ENCODE measurements at regions not wholly inside any gene's neighbourhood (a gene's known extent, or its start where the extent isn't known, plus 50 kb on each side); places are given as distances from the start of the nearest gene placed in this dataset.
A peak's percentile ranks its signal among the peaks of the same experiment; 100 is the strongest.

DNA sequence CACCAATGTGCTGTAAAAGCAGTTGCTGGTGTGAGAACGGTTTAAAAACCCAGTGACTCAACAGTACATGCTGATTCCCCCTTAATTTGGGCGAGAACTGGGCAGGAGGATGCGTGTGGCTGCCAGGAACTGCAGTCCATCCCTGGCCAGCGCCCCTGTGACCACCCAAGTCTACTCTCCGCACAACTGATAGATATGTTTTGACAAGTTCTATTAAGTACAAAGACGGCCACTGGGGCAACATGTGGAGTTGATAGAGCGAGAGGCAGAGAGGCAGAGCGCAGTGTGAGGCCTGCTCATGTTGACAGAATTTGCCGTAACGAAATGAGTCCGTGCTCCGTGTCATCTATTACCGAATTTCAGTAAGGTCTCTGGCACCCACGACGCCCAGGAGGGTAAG is 855.0 kb downstream of the BCL11B start:
- no peaks in the 10 kb centered on the region for H3K27me3 Mint-ChIP-seq
- H3K27ac Mint-ChIP-seq (ENCODE audit: low read depth) = no peak overlapping the region
- ATAC-seq (replicated peaks; ENCODE audit: extremely low read depth, poor library complexity, severe bottlenecking) (no peak), DNase-seq (ENCODE audit: low spot score in 2 of 2) (no peak)
- H3K4me1 Mint-ChIP-seq = no peaks in the 10 kb centered on the region
- no peaks in the 10 kb centered on the region for H3K9me3 Mint-ChIP-seq
- no peaks in the 10 kb centered on the region for H3K36me3 Mint-ChIP-seq (ENCODE audit: insufficient read depth)
- H3K4me3 Mint-ChIP-seq = no peak overlapping the region

DNA sequence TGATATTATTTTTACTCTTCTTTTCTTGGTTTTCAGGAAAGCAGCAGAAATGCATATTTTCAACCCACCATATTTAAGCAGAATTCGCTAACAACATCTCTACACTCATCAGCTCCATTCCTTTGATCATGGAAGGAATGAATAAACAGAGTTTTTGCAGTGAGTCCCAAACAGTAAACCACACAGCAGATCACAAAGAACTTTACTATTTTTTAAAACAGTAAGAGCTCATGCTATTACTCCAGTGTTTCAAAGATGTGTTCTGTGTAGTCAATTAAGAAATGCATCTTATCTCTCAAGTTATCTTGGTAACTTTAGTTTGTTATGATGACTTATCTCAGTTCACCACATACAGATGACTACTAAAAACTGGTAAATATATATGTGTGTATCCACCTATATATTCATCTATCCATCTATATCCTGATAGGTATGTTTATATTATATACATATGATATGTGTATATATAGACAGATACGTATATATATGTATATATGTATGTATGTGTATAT is 843.5 kb downstream of the BCL11B start:
- DNase-seq (ENCODE audit: low spot score in 2 of 2) = no peak
- Mint-ChIP-seq H3K36me3 (ENCODE audit: insufficient read depth) (no peaks in the 10 kb centered on the region), H3K27ac (ENCODE audit: low read depth) (peak overlapping the region; percentile 20), H3K4me3 (no peak overlapping the region), H3K27me3 (no peaks in the 10 kb centered on the region), H3K9me3 (no peaks in the 10 kb centered on the region), H3K4me1 (peaks cover 11% of the 10 kb centered on the region)
- ATAC-seq (replicated peaks; ENCODE audit: extremely low read depth, poor library complexity, severe bottlenecking) = no peak

DNA sequence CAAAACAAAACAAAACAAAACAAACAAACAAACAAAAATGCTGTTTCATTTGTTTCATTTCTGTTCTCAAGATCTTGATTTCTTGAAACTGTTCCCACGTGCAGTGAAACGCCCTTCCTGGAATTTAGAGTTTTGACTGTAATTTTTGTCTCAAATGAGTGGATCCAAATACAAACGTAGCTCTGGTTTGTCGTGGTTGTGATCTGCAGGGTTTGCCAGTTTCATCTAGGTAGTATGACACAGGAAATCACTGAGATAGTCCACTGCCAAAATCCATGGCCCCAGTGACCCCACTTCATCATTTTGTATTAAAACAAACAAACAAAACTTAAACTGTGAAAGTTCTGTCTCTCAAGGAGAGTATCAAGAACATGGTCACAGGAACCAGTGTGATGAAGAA is 838.6 kb downstream of the BCL11B start:
- H3K36me3 Mint-ChIP-seq (ENCODE audit: insufficient read depth) = no peaks in the 10 kb centered on the region
- no peak overlapping the region for H3K4me3 Mint-ChIP-seq
- H3K27ac Mint-ChIP-seq (ENCODE audit: low read depth) = no peak overlapping the region
- peaks cover 11% of the 10 kb centered on the region for H3K4me1 Mint-ChIP-seq
- H3K9me3 Mint-ChIP-seq = no peaks in the 10 kb centered on the region
- no peak for DNase-seq (ENCODE audit: low spot score in 2 of 2)
- ATAC-seq (replicated peaks; ENCODE audit: extremely low read depth, poor library complexity, severe bottlenecking) = no peak
- H3K27me3 Mint-ChIP-seq = no peaks in the 10 kb centered on the region

DNA sequence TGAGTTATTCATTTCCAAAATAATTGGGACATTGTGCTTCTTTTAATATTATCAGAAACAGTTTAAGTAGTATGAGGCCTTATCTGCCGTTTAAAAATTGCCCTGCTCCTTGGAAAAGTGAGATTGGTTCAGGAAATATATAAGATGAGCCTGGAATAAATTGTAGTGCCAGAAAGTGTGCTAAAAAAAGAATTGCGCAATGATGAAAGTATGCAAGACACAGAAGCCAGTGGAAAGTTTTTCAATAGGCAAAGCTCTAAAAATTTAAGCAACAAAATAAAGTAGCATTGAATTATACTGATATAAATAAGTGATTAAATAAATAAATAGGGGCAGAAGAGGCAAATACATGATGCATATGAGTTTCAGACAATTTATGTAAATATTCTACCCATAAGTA is 834.9 kb downstream of the BCL11B start:
- no peaks in the 10 kb centered on the region for H3K9me3 Mint-ChIP-seq
- H3K4me3 Mint-ChIP-seq = no peak overlapping the region
- no peak for DNase-seq (ENCODE audit: low spot score in 2 of 2)
- H3K4me1 Mint-ChIP-seq = peaks cover 5% of the 10 kb centered on the region
- no peaks in the 10 kb centered on the region for H3K27me3 Mint-ChIP-seq
- H3K27ac Mint-ChIP-seq (ENCODE audit: low read depth) = no peak overlapping the region
- H3K36me3 Mint-ChIP-seq (ENCODE audit: insufficient read depth) = no peaks in the 10 kb centered on the region
- no peak for ATAC-seq (replicated peaks; ENCODE audit: extremely low read depth, poor library complexity, severe bottlenecking)

DNA sequence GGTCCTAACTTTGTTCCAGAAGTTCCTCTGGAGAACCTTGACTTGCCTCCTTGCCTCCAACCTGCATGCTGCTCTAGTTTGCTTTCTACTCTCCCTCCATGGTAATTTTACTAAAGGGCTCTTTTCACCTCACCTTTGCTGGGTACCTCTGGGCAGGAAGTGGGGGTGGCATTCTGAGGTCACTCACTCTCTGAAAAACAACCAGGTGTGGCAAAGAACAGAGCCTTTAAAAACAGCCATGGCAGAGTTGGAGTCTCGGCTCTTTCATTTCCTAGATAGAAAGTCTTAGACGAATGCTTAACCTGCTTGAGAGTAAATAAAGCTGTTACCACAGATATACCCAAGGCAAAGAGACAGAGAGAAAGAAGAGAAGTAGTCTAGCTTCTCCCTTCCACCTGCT is 827.9 kb downstream of the BCL11B start:
- Mint-ChIP-seq H3K27me3 (no peaks in the 10 kb centered on the region), H3K4me1 (peaks cover 15% of the 10 kb centered on the region), H3K36me3 (ENCODE audit: insufficient read depth) (peaks cover 2% of the 10 kb centered on the region), H3K27ac (ENCODE audit: low read depth) (peak overlapping the region; percentile 88), H3K9me3 (no peaks in the 10 kb centered on the region), H3K4me3 (peak overlapping the region; percentile 62)
- DNase-seq (ENCODE audit: low spot score in 2 of 2) = no peak
- ATAC-seq (replicated peaks; ENCODE audit: extremely low read depth, poor library complexity, severe bottlenecking) = peak; percentile 91

DNA sequence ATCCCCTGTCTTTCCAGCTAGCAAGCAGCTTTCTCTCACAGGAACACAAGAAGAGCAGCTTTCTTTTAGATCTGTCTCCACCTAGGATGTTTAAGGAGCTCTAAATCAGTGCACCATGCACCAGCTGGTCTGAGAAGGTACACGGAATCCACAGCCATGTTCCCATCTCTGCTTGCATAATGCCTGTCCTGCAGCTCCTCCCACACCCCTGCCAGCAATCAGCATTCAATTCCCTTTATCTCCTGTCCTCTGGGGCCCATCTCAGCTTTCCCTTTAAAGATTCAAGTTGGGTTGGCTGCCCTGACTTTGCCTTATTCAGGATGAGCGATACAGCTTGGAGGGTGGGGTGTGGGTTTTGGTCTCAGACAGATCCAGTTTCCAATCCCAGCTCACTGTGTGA is 826.3 kb downstream of the BCL11B start:
- no peak overlapping the region for H3K4me3 Mint-ChIP-seq
- no peaks in the 10 kb centered on the region for H3K9me3 Mint-ChIP-seq
- H3K4me1 Mint-ChIP-seq = peaks cover 15% of the 10 kb centered on the region
- H3K27ac Mint-ChIP-seq (ENCODE audit: low read depth) = no peak overlapping the region
- no peaks in the 10 kb centered on the region for H3K27me3 Mint-ChIP-seq
- H3K36me3 Mint-ChIP-seq (ENCODE audit: insufficient read depth) = peaks cover 2% of the 10 kb centered on the region
- no peak for DNase-seq (ENCODE audit: low spot score in 2 of 2)
- no peak for ATAC-seq (replicated peaks; ENCODE audit: extremely low read depth, poor library complexity, severe bottlenecking)

DNA sequence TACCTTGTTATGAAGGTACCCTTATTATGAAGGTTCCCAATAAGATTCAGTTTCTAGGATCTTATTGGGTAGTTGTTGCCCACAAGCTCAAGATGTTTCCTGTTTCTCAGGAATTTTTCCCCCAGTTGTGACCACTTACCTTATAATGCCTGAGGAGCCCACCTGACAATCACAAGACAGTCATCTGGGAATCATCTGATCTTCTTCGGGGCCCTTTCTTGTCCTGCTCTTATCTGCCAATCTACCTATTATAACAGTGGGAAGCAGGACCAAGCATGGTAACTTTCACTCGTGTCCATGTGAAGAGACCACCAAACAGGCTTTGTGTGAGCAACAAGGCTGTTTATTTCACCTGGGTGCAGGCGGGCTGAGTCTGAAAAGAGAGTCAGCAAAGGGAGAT is 825.5 kb downstream of the BCL11B start:
- no peak overlapping the region for H3K27ac Mint-ChIP-seq (ENCODE audit: low read depth)
- peaks cover 2% of the 10 kb centered on the region for H3K36me3 Mint-ChIP-seq (ENCODE audit: insufficient read depth)
- H3K9me3 Mint-ChIP-seq = no peaks in the 10 kb centered on the region
- ATAC-seq (replicated peaks; ENCODE audit: extremely low read depth, poor library complexity, severe bottlenecking) (no peak), DNase-seq (ENCODE audit: low spot score in 2 of 2) (no peak)
- H3K4me3 Mint-ChIP-seq = no peak overlapping the region
- H3K4me1 Mint-ChIP-seq = peaks cover 15% of the 10 kb centered on the region
- no peaks in the 10 kb centered on the region for H3K27me3 Mint-ChIP-seq

DNA sequence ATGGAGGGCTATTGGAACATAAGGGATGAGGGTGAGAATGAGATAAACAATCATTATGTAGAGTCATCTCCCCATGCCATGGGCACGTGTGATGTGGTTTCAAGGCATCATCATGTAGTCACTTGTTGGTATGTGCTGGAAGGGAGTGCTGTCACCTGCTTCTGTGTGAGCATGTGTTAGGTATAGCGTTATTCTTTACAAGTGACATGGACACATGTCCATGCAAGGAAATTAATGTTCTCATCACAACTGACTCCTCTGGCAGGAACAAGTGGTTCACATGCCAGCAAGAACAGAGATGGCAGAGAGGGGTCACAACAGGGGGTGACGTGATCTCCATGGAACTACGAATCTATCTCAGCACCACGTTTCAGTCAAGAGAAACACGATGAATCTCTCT is 815.8 kb downstream of the BCL11B start:
- ATAC-seq (replicated peaks; ENCODE audit: extremely low read depth, poor library complexity, severe bottlenecking) (no peak), DNase-seq (ENCODE audit: low spot score in 2 of 2) (no peak)
- Mint-ChIP-seq H3K36me3 (ENCODE audit: insufficient read depth) (no peaks in the 10 kb centered on the region), H3K9me3 (peaks cover 5% of the 10 kb centered on the region), H3K27me3 (no peaks in the 10 kb centered on the region), H3K27ac (ENCODE audit: low read depth) (no peak overlapping the region), H3K4me1 (no peaks in the 10 kb centered on the region), H3K4me3 (no peak overlapping the region)

DNA sequence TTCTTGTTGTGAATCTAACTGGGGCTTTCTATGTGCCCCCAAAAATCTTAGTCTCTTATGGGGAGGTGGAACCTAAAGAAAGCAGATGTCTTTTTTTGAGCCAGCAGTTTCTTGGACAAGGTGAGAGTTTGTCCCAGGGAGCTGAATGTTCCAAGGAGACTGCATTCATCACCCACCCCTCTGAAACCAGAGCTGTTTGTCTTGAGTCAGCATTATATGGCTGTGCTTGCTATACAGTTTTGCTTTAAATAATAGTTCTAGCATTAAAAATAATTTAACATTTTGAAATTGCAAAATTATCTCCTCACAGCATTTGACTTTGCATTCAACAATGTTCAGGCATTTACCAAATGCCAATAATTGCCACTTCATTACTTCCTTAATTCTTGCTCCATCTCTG is 813.3 kb downstream of the BCL11B start:
- H3K4me3 Mint-ChIP-seq = no peak overlapping the region
- H3K36me3 Mint-ChIP-seq (ENCODE audit: insufficient read depth) = no peaks in the 10 kb centered on the region
- no peaks in the 10 kb centered on the region for H3K27me3 Mint-ChIP-seq
- DNase-seq (ENCODE audit: low spot score in 2 of 2) (no peak), ATAC-seq (replicated peaks; ENCODE audit: extremely low read depth, poor library complexity, severe bottlenecking) (no peak)
- no peak overlapping the region for H3K27ac Mint-ChIP-seq (ENCODE audit: low read depth)
- H3K4me1 Mint-ChIP-seq = no peaks in the 10 kb centered on the region
- peaks cover 5% of the 10 kb centered on the region for H3K9me3 Mint-ChIP-seq

DNA sequence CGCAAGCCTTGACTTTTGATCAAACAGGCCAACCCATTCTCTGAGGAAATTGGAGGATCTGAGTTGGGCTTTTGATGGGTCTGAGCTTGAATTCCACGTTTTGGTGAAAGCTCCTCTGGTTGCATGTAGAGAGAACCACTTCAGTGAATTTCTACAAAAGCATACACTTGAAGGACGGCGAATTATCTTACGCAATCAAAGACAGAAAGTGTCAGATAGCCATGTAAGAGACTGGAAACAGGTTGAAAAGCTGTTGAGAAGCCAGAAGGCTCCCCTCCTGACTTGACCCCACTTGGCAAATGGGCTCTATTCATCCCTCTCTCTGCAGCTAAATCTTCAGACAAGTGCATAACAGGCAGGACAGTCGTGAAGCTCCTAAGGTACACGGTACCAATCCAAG is 809.1 kb downstream of the BCL11B start:
- peaks cover 5% of the 10 kb centered on the region for H3K9me3 Mint-ChIP-seq
- H3K4me1 Mint-ChIP-seq = no peaks in the 10 kb centered on the region
- no peaks in the 10 kb centered on the region for H3K36me3 Mint-ChIP-seq (ENCODE audit: insufficient read depth)
- H3K4me3 Mint-ChIP-seq = no peak overlapping the region
- ATAC-seq (replicated peaks; ENCODE audit: extremely low read depth, poor library complexity, severe bottlenecking) (no peak), DNase-seq (ENCODE audit: low spot score in 2 of 2) (no peak)
- H3K27ac Mint-ChIP-seq (ENCODE audit: low read depth) = no peak overlapping the region
- no peaks in the 10 kb centered on the region for H3K27me3 Mint-ChIP-seq

DNA sequence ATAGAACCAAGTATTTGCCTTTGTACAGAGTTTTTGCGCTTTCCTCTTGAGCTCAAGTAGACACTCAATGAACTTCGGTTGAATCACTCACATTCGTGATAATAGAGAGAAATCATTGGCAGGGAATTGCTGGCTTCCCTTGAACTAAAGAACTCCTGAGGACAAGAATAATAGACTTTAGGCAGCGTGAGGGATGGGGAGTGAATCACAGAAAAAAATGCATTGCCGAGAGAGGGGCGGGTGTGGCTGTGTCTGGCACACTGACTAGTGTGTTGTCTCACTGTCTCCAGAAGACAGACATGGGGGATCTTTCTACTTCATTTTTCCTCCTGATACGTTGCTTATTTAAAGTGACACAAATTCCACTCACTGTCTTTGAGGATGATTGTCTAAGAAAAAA is 805.2 kb downstream of the BCL11B start:
- DNase-seq (ENCODE audit: low spot score in 2 of 2) (no peak), ATAC-seq (replicated peaks; ENCODE audit: extremely low read depth, poor library complexity, severe bottlenecking) (no peak)
- no peaks in the 10 kb centered on the region for H3K9me3 Mint-ChIP-seq
- H3K27ac Mint-ChIP-seq (ENCODE audit: low read depth) = no peak overlapping the region
- no peaks in the 10 kb centered on the region for H3K4me1 Mint-ChIP-seq
- no peak overlapping the region for H3K4me3 Mint-ChIP-seq
- no peaks in the 10 kb centered on the region for H3K27me3 Mint-ChIP-seq
- peaks cover 2% of the 10 kb centered on the region for H3K36me3 Mint-ChIP-seq (ENCODE audit: insufficient read depth)

DNA sequence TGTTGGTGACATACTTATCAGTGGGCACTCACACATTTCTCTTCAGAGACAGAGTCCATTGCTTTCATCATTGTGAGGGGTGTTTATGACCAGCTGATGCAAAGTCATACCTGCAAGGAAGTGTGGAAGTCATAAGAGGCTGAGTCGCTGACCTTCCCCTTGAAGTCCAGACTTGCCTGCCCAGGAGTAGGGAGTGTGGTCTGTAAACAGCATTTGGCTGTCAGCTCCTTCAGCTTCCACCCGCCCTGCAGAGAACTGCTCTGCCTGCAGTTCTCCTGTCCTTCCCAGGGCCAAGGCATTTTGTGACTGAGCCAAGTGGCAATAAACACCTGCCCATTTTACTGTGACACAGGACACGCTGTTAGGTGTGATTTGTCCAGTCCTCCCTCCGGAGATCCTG is 801.3 kb downstream of the BCL11B start:
- no peak for DNase-seq (ENCODE audit: low spot score in 2 of 2)
- Mint-ChIP-seq H3K36me3 (ENCODE audit: insufficient read depth) (peaks cover 2% of the 10 kb centered on the region), H3K27me3 (no peaks in the 10 kb centered on the region), H3K4me1 (no peaks in the 10 kb centered on the region), H3K9me3 (no peaks in the 10 kb centered on the region), H3K27ac (ENCODE audit: low read depth) (no peak overlapping the region), H3K4me3 (no peak overlapping the region)
- ATAC-seq (replicated peaks; ENCODE audit: extremely low read depth, poor library complexity, severe bottlenecking) = no peak

DNA sequence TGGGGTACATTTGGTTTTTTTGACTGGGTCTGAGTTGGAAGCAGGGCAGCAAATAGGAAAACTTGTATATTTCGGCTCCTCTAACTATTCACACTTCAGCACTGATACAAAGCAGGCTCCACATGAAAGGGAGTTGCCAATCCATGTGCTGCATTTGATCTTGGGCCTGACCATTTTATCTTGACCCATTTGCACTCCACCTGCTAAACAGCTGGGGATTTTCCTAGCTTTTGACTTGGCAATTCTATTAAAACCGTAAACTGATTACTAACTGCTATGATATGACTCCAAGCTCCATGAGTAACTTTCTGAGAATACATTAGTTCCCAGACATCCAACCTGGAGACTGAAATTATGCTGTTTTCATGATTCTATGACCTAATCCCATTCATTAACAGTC is 797.1 kb downstream of the BCL11B start:
- DNase-seq (ENCODE audit: low spot score in 2 of 2) (no peak), ATAC-seq (replicated peaks; ENCODE audit: extremely low read depth, poor library complexity, severe bottlenecking) (no peak)
- Mint-ChIP-seq H3K36me3 (ENCODE audit: insufficient read depth) (no peaks in the 10 kb centered on the region), H3K4me3 (no peak overlapping the region), H3K4me1 (no peaks in the 10 kb centered on the region), H3K27ac (ENCODE audit: low read depth) (no peak overlapping the region), H3K27me3 (no peaks in the 10 kb centered on the region), H3K9me3 (no peaks in the 10 kb centered on the region)

DNA sequence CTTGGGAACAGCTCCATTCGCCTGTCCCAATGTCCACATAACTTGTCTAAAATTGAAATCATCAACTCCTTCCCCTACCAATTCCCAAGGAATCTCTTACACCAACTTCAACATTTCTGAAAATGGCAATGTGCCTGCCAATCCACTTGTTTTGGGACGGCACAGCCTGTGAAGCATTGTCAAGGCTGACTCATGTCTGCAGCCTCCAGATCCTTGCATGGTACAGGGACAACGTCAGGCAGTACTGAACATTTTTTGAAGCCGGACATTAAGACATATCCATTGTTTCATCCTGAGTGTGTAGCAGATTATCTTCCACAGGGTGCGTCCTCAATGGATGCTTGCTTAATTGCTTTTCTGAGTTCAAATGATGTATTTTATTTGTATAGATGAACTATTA is 794.1 kb downstream of the BCL11B start:
- DNase-seq (ENCODE audit: low spot score in 2 of 2) (no peak), ATAC-seq (replicated peaks; ENCODE audit: extremely low read depth, poor library complexity, severe bottlenecking) (no peak)
- Mint-ChIP-seq H3K27ac (ENCODE audit: low read depth) (no peak overlapping the region), H3K4me1 (no peaks in the 10 kb centered on the region), H3K9me3 (no peaks in the 10 kb centered on the region), H3K36me3 (ENCODE audit: insufficient read depth) (no peaks in the 10 kb centered on the region), H3K27me3 (no peaks in the 10 kb centered on the region), H3K4me3 (no peak overlapping the region)

All from central memory CD8-positive, alpha-beta T cell (primary cell).